HG03442 (cell line): ENCODE measurements at regions not wholly inside any gene's neighbourhood (a gene's known extent, or its start where the extent isn't known, plus 50 kb on each side); places are given as distances from the start of the nearest gene placed in this dataset.

Experiments
- ATAC-seq: cut with Tn5 transposase; IDR thresholded peaks from one replicate; pipeline ENCODE4 v1.9.1; 2021; ENCODE audit warnings: mild to moderate bottlenecking, moderate library complexity; ENCODE audit not compliant: unreplicated experiment

GRCh38 chr17:56085576-56086267, 67.6 kb upstream of the ANKFN1 start:
- ATAC-seq: no peak

GRCh38 chr17:56087199-56087598, 66.1 kb upstream of the ANKFN1 start:
- no peak for ATAC-seq

GRCh38 chr17:56096026-56096810, 57.1 kb upstream of the ANKFN1 start:
- no peak for ATAC-seq

GRCh38 chr17:56098746-56099145, 54.5 kb upstream of the ANKFN1 start:
- no peak for ATAC-seq

DNA sequence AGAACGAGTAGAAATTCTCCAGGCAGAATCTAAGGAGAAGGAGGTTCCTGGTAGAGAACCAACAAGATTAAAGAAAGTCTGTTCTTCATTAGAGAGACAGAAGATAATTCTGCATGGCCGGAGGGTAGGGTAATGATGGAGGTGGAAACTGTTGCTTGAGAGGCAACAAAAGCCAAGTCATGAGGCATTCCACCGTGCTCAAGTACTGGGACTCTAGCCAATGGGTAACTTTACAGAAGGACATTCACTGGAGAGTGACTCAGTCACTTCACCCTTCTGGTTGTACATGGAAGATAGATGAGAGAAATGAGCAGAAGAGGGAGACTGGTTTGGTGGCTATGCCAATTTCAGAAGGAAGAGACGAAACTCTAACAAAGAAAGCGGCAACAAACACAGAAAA, 53.6 kb upstream of the ANKFN1 start:
- no peak for ATAC-seq
